ENCODE measurements at regions not wholly inside any gene's neighbourhood (a gene's known extent, or its start where the extent isn't known, plus 50 kb on each side); places are given as distances from the start of the nearest gene placed in this dataset.

DNA sequence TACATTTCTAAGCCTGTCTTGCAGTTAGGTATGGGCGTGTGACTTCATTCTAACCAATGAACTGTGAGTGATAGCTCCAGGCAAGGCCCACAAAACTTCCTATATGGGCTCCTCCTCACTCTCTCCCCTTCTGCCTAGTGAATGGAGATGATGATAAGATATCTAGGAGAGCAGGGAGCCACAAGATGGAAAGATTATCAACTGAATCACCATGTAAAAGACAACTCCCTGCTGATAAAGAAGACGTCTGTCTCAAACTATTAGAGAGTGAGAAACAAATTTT, 237.1 kb downstream of the GPD2 start:
- TF ChIP-seq ZNF331 (CRISPR knock-in tag; IDR thresholded peaks at IDR 0.05; ENCODE audit: low read depth) (no peak), EZH2 (IDR thresholded peaks at IDR 0.05; ENCODE audit: low read depth, unreplicated experiment) (no peak), POLR2AphosphoS5 (IDR thresholded peaks at IDR 0.05; ENCODE audit: low read depth) (no peak), EZH2phosphoT487 (IDR thresholded peaks at IDR 0.05; ENCODE audit: unreplicated experiment) (no peak), NANOG (IDR thresholded peaks at IDR 0.05; ENCODE audit: borderline replicate concordance) (no peak)
- TF ChIP-seq, protein P1, sequence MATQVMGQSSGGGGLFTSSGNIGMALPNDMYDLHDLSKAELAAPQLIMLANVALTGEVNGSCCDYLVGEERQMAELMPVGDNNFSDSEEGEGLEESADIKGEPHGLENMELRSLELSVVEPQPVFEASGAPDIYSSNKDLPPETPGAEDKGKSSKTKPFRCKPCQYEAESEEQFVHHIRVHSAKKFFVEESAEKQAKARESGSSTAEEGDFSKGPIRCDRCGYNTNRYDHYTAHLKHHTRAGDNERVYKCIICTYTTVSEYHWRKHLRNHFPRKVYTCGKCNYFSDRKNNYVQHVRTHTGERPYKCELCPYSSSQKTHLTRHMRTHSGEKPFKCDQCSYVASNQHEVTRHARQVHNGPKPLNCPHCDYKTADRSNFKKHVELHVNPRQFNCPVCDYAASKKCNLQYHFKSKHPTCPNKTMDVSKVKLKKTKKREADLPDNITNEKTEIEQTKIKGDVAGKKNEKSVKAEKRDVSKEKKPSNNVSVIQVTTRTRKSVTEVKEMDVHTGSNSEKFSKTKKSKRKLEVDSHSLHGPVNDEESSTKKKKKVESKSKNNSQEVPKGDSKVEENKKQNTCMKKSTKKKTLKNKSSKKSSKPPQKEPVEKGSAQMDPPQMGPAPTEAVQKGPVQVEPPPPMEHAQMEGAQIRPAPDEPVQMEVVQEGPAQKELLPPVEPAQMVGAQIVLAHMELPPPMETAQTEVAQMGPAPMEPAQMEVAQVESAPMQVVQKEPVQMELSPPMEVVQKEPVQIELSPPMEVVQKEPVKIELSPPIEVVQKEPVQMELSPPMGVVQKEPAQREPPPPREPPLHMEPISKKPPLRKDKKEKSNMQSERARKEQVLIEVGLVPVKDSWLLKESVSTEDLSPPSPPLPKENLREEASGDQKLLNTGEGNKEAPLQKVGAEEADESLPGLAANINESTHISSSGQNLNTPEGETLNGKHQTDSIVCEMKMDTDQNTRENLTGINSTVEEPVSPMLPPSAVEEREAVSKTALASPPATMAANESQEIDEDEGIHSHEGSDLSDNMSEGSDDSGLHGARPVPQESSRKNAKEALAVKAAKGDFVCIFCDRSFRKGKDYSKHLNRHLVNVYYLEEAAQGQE (IDR thresholded peaks at IDR 0.05; ENCODE audit: unreplicated experiment) = no peak
- TF ChIP-seq, protein P2, sequence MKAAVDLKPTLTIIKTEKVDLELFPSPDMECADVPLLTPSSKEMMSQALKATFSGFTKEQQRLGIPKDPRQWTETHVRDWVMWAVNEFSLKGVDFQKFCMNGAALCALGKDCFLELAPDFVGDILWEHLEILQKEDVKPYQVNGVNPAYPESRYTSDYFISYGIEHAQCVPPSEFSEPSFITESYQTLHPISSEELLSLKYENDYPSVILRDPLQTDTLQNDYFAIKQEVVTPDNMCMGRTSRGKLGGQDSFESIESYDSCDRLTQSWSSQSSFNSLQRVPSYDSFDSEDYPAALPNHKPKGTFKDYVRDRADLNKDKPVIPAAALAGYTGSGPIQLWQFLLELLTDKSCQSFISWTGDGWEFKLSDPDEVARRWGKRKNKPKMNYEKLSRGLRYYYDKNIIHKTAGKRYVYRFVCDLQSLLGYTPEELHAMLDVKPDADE (IDR thresholded peaks at IDR 0.05) = no peak
- Histone ChIP-seq H2AFZ (no peak overlapping the region), H3K4me1 (ENCODE audit: insufficient read depth) (peaks cover 32% of the 10 kb centered on the region), H3K36me3 (ENCODE audit: insufficient read depth) (no peaks in the 10 kb centered on the region), H4K20me1 (replicated peaks; ENCODE audit: insufficient read depth) (no peaks in the 10 kb centered on the region), H3K4me2 (peak overlapping the region; percentile 14; the same call in 1 of the 2 replicates), H3F3A (replicated peaks; ENCODE audit: low read depth) (no peaks in the 10 kb centered on the region), H3K27me3 (ENCODE audit: insufficient read depth) (no peaks in the 10 kb centered on the region), H3K79me2 (replicated peaks; ENCODE audit: insufficient read depth) (no peaks in the 10 kb centered on the region), H3K9me2 (ENCODE audit: insufficient read depth) (peaks cover 4% of the 10 kb centered on the region; the same call in 1 of the 2 replicates), H3K4me3 (no peak overlapping the region), H3K27ac (ENCODE audit: low read depth) (no peak overlapping the region)
- ATAC-seq (peak; percentile 58), DNase-seq (ENCODE audit: low spot score) (no peak)
- no peaks in the 10 kb centered on the region for H3K27me3 Mint-ChIP-seq (ENCODE audit: insufficient read depth, low read depth, poor library complexity)
- peaks cover 6% of the 10 kb centered on the region; the same call in 2 of the 3 replicates for H3K36me3 Mint-ChIP-seq (ENCODE audit: low read depth)
- H3K27ac Mint-ChIP-seq = no peak overlapping the region; the same call in 1 of the 2 replicates
- H3K9me3 Mint-ChIP-seq = peaks cover 9% of the 10 kb centered on the region
- H3K4me3 Mint-ChIP-seq = no peak overlapping the region
- H3K4me1 Mint-ChIP-seq = peaks cover 30% of the 10 kb centered on the region

DNA sequence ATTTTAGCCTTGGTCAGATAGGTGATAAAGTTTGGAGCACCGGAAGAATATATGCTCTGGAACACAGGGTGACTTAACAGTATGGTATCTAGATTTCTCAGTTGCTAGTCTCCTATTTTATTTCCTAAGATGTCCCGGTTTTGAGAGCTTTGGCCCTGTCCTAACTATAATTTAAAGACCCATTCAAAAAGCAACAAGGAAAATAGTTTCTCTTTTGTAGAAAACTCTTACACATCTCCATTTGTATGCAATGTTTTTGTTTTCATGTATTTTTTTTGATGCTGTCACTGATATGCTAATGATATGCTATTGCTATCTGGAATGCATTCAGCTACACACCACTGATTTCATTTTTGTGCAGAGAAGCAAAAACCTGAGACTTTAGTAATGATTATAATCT, 237.8 kb downstream of the GPD2 start:
- Histone ChIP-seq H3K79me2 (replicated peaks; ENCODE audit: insufficient read depth) (no peaks in the 10 kb centered on the region), H3K4me3 (no peak overlapping the region), H3F3A (replicated peaks; ENCODE audit: low read depth) (no peaks in the 10 kb centered on the region), H3K27ac (ENCODE audit: low read depth) (no peak overlapping the region), H3K4me2 (0 out of 2 replicates have a peak overlapping the region, but pooled peaks have one; percentile 0), H2AFZ (no peak overlapping the region), H3K9me2 (ENCODE audit: insufficient read depth) (peaks cover 4% of the 10 kb centered on the region; the same call in 1 of the 2 replicates), H4K20me1 (replicated peaks; ENCODE audit: insufficient read depth) (no peaks in the 10 kb centered on the region), H3K36me3 (ENCODE audit: insufficient read depth) (no peaks in the 10 kb centered on the region), H3K27me3 (ENCODE audit: insufficient read depth) (no peaks in the 10 kb centered on the region), H3K4me1 (ENCODE audit: insufficient read depth) (peaks cover 32% of the 10 kb centered on the region)
- H3K9me3 Mint-ChIP-seq = peaks cover 3% of the 10 kb centered on the region; the same call in 2 of the 3 replicates
- H3K36me3 Mint-ChIP-seq (ENCODE audit: low read depth) = no peaks in the 10 kb centered on the region; the same call in 2 of the 3 replicates
- ATAC-seq (no peak), DNase-seq (ENCODE audit: low spot score) (no peak)
- H3K4me1 Mint-ChIP-seq = peaks cover 30% of the 10 kb centered on the region
- no peak overlapping the region for H3K4me3 Mint-ChIP-seq
- H3K27me3 Mint-ChIP-seq (ENCODE audit: insufficient read depth, low read depth, poor library complexity) = no peaks in the 10 kb centered on the region
- no peak overlapping the region for H3K27ac Mint-ChIP-seq
- TF ChIP-seq EZH2 (IDR thresholded peaks at IDR 0.05; ENCODE audit: low read depth, unreplicated experiment) = no peak
- TF ChIP-seq, protein P3, sequence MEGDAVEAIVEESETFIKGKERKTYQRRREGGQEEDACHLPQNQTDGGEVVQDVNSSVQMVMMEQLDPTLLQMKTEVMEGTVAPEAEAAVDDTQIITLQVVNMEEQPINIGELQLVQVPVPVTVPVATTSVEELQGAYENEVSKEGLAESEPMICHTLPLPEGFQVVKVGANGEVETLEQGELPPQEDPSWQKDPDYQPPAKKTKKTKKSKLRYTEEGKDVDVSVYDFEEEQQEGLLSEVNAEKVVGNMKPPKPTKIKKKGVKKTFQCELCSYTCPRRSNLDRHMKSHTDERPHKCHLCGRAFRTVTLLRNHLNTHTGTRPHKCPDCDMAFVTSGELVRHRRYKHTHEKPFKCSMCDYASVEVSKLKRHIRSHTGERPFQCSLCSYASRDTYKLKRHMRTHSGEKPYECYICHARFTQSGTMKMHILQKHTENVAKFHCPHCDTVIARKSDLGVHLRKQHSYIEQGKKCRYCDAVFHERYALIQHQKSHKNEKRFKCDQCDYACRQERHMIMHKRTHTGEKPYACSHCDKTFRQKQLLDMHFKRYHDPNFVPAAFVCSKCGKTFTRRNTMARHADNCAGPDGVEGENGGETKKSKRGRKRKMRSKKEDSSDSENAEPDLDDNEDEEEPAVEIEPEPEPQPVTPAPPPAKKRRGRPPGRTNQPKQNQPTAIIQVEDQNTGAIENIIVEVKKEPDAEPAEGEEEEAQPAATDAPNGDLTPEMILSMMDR (conservative IDR thresholded peaks at IDR 0.05; ENCODE audit: low read depth in 2 of 2) = no peak
- TF ChIP-seq EZH2phosphoT487 (IDR thresholded peaks at IDR 0.05; ENCODE audit: unreplicated experiment) = no peak
- TF ChIP-seq NANOG (IDR thresholded peaks at IDR 0.05; ENCODE audit: borderline replicate concordance) = no peak
- no peak for TF ChIP-seq POLR2AphosphoS5 (IDR thresholded peaks at IDR 0.05; ENCODE audit: low read depth)
- TF ChIP-seq, protein P4, sequence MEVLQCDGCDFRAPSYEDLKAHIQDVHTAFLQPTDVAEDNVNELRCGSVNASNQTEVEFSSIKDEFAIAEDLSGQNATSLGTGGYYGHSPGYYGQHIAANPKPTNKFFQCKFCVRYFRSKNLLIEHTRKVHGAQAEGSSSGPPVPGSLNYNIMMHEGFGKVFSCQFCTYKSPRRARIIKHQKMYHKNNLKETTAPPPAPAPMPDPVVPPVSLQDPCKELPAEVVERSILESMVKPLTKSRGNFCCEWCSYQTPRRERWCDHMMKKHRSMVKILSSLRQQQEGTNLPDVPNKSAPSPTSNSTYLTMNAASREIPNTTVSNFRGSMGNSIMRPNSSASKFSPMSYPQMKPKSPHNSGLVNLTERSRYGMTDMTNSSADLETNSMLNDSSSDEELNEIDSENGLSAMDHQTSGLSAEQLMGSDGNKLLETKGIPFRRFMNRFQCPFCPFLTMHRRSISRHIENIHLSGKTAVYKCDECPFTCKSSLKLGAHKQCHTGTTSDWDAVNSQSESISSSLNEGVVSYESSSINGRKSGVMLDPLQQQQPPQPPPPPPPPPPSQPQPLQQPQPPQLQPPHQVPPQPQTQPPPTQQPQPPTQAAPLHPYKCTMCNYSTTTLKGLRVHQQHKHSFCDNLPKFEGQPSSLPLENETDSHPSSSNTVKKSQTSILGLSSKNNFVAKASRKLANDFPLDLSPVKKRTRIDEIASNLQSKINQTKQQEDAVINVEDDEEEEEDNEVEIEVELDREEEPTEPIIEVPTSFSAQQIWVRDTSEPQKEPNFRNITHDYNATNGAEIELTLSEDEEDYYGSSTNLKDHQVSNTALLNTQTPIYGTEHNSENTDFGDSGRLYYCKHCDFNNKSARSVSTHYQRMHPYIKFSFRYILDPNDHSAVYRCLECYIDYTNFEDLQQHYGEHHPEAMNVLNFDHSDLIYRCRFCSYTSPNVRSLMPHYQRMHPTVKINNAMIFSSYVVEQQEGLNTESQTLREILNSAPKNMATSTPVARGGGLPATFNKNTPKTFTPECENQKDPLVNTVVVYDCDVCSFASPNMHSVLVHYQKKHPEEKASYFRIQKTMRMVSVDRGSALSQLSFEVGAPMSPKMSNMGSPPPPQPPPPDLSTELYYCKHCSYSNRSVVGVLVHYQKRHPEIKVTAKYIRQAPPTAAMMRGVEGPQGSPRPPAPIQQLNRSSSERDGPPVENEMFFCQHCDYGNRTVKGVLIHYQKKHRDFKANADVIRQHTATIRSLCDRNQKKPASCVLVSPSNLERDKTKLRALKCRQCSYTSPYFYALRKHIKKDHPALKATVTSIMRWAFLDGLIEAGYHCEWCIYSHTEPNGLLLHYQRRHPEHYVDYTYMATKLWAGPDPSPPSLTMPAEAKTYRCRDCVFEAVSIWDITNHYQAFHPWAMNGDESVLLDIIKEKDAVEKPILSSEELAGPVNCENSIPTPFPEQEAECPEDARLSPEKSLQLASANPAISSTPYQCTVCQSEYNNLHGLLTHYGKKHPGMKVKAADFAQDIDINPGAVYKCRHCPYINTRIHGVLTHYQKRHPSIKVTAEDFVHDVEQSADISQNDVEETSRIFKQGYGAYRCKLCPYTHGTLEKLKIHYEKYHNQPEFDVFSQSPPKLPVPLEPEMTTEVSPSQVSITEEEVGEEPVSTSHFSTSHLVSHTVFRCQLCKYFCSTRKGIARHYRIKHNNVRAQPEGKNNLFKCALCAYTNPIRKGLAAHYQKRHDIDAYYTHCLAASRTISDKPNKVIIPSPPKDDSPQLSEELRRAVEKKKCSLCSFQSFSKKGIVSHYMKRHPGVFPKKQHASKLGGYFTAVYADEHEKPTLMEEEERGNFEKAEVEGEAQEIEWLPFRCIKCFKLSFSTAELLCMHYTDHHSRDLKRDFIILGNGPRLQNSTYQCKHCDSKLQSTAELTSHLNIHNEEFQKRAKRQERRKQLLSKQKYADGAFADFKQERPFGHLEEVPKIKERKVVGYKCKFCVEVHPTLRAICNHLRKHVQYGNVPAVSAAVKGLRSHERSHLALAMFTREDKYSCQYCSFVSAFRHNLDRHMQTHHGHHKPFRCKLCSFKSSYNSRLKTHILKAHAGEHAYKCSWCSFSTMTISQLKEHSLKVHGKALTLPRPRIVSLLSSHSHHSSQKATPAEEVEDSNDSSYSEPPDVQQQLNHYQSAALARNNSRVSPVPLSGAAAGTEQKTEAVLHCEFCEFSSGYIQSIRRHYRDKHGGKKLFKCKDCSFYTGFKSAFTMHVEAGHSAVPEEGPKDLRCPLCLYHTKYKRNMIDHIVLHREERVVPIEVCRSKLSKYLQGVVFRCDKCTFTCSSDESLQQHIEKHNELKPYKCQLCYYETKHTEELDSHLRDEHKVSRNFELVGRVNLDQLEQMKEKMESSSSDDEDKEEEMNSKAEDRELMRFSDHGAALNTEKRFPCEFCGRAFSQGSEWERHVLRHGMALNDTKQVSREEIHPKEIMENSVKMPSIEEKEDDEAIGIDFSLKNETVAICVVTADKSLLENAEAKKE (CRISPR knock-in tag; IDR thresholded peaks at IDR 0.05) = no peak
